HepG2 (cell line): ENCODE measurements at regions not wholly inside any gene's neighbourhood (a gene's known extent, or its start where the extent isn't known, plus 50 kb on each side); places are given as distances from the start of the nearest gene placed in this dataset.

Experiments used
- ATAC-seq: fragments of 200-7000 bp; cut with Tn5 transposase; 3 replicates; pipeline ENCODE4 v1.9.1; 2020; ENCODE audit warnings: mild to moderate bottlenecking, moderate library complexity
- BruUV-seq: library from RNA; stranded (reverse); fragments of 400-500 nt; replicated peaks from 2 replicates; lab custom pipeline; 2021; lab: Mats Ljungman, UMichigan
- CTCF ChIA-PET: fragments of 300-600 bp; formaldehyde crosslinking; extraction: SDS; loops from one replicate; lab custom pipeline; 2021; ENCODE audit warnings: low total read pairs, inconsistent platforms, low intra/inter-chr PET ratio; lab: Yijun Ruan, JAX
- POLR2A ChIA-PET: fragments of 350-600 bp; sonication (Branson Sonifier 250); formaldehyde crosslinking; loops from one replicate; lab custom pipeline; 2020; ENCODE audit warnings: antibody characterized with exemption, inconsistent platforms; lab: Yijun Ruan, JAX
- DNase-seq: peaks from one replicate; pipeline ENCODE4 v3.0.0-alpha.2; 2015; ENCODE audit warnings: low spot score
- FAIRE-seq: peaks from 3 replicates; lab custom pipeline; 2011; peaks lifted over from hg19 to GRCh38; lab: Jason Lieb, UNC
- H2AFZ ChIP-seq: one replicate; pipeline ENCODE4 v1.6.1; 2011; ENCODE audit warnings: low read length, inconsistent platforms
- H3K27ac ChIP-seq: fragments of 300-600 bp; 3 replicates; pipeline ENCODE4 v1.8.0; 2011; ENCODE audit warnings: mixed run types, mild to moderate bottlenecking, mixed read lengths, low read length, inconsistent platforms; ENCODE audit not compliant: insufficient read depth; ENCODE audit errors: extremely low read length
- H3K27me3 ChIP-seq, 2 experiments: fragments of 200-600 bp in 1 of 2; 2 replicates in 1 of 2; 3 replicates in 1 of 2; pipeline versions ENCODE4 v1.6.0 to v1.8.0; 2011; ENCODE audit warnings: low read length in 2 of 2, mild to moderate bottlenecking in 2 of 2, moderate library complexity in 2 of 2, inconsistent platforms in 1 of 2; ENCODE audit not compliant: insufficient read depth in 2 of 2, control insufficient read depth in 1 of 2
- H3K36me3 ChIP-seq, 2 experiments: fragments of 200-600 bp in 1 of 2; replicated peaks in 1 of 2; 2 replicates in 1 of 2; 3 replicates in 1 of 2; pipeline versions ENCODE4 v1.5.1 to v1.8.0; 2011; ENCODE audit warnings: low read length in 2 of 2, inconsistent platforms in 1 of 2; ENCODE audit not compliant: insufficient read depth in 2 of 2, control insufficient read depth in 1 of 2
- H3K4me1 ChIP-seq: 2 replicates; pipeline ENCODE4 v1.5.1; 2012; ENCODE audit warnings: low read length, inconsistent platforms; ENCODE audit not compliant: insufficient read depth
- H3K4me2 ChIP-seq: 2 replicates; pipeline ENCODE4 v1.6.0; 2011; ENCODE audit warnings: low read depth, low read length, inconsistent platforms
- H3K4me3 ChIP-seq, 3 experiments: fragments of 200-600 bp in 1 of 3; sonication (generic), shearing (Covaris generic) in 1 of 3; replicated peaks in 1 of 3; 2 replicates each; pipeline ENCODE4 v1.5.1; 2011 to 2016; ENCODE audit warnings: low read length in 3 of 3, inconsistent platforms in 2 of 3, low read depth in 2 of 3, mild to moderate bottlenecking in 2 of 3, control low read depth in 1 of 3, mixed read lengths in 1 of 3; ENCODE audit not compliant: insufficient read depth in 1 of 3
- H3K79me2 ChIP-seq: one replicate; pipeline ENCODE4 v1.6.1; 2011; ENCODE audit warnings: low read length, inconsistent platforms; ENCODE audit not compliant: insufficient read depth
- H3K9ac ChIP-seq: 2 replicates; pipeline ENCODE4 v1.6.0; 2011; ENCODE audit warnings: mild to moderate bottlenecking, low read depth, low read length, inconsistent platforms; ENCODE audit not compliant: insufficient read depth
- H3K9me3 ChIP-seq: 2 replicates; pipeline ENCODE4 v1.5.1; 2012; ENCODE audit warnings: mild to moderate bottlenecking, low read length
- H4K20me1 ChIP-seq: 2 replicates; pipeline ENCODE4 v1.6.0; 2011; ENCODE audit warnings: inconsistent platforms, mild to moderate bottlenecking, low read length, moderate library complexity; ENCODE audit not compliant: insufficient read depth
- ELF4 ChIP-seq: sonication (generic); formaldehyde crosslinking; IDR thresholded peaks from 2 replicates; pipeline ENCODE4 v1.5.0; 2020; ENCODE audit warnings: missing genetic modification reagents, mild to moderate bottlenecking, moderate library complexity, borderline replicate concordance
- IRF2 ChIP-seq: IDR thresholded peaks from 2 replicates; pipeline ENCODE4 v1.6.1; 2018; ENCODE audit warnings: missing genetic modification reagents, missing compliant biosample characterization
- MED1 ChIP-seq: sonication (generic); formaldehyde crosslinking; IDR thresholded peaks from 2 replicates; pipeline ENCODE4 v1.4.0; 2020; ENCODE audit warnings: missing genetic modification reagents
- NFIC ChIP-seq: IDR thresholded peaks from 2 replicates; pipeline ENCODE4 v1.6.1; 2012; ENCODE audit warnings: mild to moderate bottlenecking, low read length, inconsistent platforms
- XBP1 ChIP-seq: sonication (generic); formaldehyde crosslinking; IDR thresholded peaks from 2 replicates; pipeline ENCODE4 v1.5.0; 2020; ENCODE audit warnings: missing genetic modification reagents
- ZNF768 ChIP-seq: sonication (generic); formaldehyde crosslinking; IDR thresholded peaks from 2 replicates; pipeline ENCODE4 v1.4.0; 2020; ENCODE audit warnings: missing genetic modification reagents
- WGBS: methylation state at CpG from one replicate; pipeline ENCODE4 v1.1.6; 2017; ENCODE audit warnings: low lambda C conversion rate; 5-methylcytosine and 5-hydroxymethylcytosine counted together
- in situ Hi-C: cut with HindIII; loops from 2 replicates; pipeline ENCODE4 v1.10.0; 2017; ENCODE audit warnings: low pct_unique_long_range_greater_than_20kb; ENCODE audit not compliant: extremely low pct_ligation_motif_present
- intact Hi-C: fragments of 100-400 bp; cut with micrococcal nuclease; formaldehyde crosslinking; loops from one replicate; pipeline ENCODE4 v1.10.0; 2022; ENCODE audit not compliant: unreplicated experiment
- TF ChIP-seq, protein P1 (sequence below): fragments of 450-650 bp; IDR thresholded peaks from 2 replicates; pipeline ENCODE4 v1.6.1; 2017
- TF ChIP-seq, protein P2 (sequence below): sonication (generic); formaldehyde crosslinking; IDR thresholded peaks from 2 replicates; pipeline ENCODE4 v1.8.0; 2022; ENCODE audit warnings: mild to moderate bottlenecking, missing genetic modification reagents; ENCODE audit not compliant: insufficient replicate concordance
- TF ChIP-seq, protein P3 (sequence below): sonication (generic); formaldehyde crosslinking; IDR thresholded peaks from 2 replicates; pipeline ENCODE4 v1.4.0; 2020; ENCODE audit warnings: mild to moderate bottlenecking, missing genetic modification reagents, borderline replicate concordance
- TF ChIP-seq, protein P4 (sequence below): sonication (generic); formaldehyde crosslinking; IDR thresholded peaks from 2 replicates; pipeline ENCODE4 v1.8.0; 2022; ENCODE audit warnings: missing genetic modification reagents, mild to moderate bottlenecking, inconsistent platforms, borderline replicate concordance

DNA sequence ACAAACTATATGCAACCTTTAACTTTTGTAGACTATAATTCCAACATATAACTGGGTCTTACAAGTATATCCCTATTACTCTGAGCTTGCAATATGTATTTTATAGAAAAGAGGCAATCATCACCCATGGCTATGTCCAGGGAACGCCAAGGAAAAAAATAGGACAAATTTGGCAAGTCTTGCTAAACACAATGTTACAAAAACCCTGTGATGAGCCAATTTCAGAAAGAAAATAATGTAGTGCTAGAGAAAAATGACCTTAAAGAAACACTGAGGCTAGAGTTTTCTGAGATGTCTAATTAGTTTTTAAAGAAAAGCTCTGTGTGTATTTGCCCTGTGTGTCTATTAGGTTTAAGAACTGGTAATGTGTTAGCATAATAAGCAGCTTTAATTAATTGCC, 68.0 kb upstream of the FREM2 start:
- H3K4me1 ChIP-seq: no peaks in the 10 kb centered on the region
- ChIA-PET CTCF (no interaction called here), POLR2A (no interaction called here)
- no peak overlapping the region for H3K4me3 ChIP-seq
- no peaks in the 10 kb centered on the region for H4K20me1 ChIP-seq
- in situ Hi-C loops: no loop called here
- no peak overlapping the region for H3K4me2 ChIP-seq
- no peak overlapping the region for H3K9ac ChIP-seq
- 7% methylated on average over 1 of the region's 1 CpG for WGBS
- FAIRE-seq: no peak
- H3K27ac ChIP-seq: no peak overlapping the region
- DNase-seq: no peak
- H3K36me3 ChIP-seq: no peaks in the 10 kb centered on the region
- TF ChIP-seq ZNF768: no peak
- TF ChIP-seq, protein P1, sequence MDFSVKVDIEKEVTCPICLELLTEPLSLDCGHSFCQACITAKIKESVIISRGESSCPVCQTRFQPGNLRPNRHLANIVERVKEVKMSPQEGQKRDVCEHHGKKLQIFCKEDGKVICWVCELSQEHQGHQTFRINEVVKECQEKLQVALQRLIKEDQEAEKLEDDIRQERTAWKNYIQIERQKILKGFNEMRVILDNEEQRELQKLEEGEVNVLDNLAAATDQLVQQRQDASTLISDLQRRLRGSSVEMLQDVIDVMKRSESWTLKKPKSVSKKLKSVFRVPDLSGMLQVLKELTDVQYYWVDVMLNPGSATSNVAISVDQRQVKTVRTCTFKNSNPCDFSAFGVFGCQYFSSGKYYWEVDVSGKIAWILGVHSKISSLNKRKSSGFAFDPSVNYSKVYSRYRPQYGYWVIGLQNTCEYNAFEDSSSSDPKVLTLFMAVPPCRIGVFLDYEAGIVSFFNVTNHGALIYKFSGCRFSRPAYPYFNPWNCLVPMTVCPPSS: no peak
- no peak for TF ChIP-seq IRF2 (CRISPR knock-in tag)
- TF ChIP-seq, protein P2, sequence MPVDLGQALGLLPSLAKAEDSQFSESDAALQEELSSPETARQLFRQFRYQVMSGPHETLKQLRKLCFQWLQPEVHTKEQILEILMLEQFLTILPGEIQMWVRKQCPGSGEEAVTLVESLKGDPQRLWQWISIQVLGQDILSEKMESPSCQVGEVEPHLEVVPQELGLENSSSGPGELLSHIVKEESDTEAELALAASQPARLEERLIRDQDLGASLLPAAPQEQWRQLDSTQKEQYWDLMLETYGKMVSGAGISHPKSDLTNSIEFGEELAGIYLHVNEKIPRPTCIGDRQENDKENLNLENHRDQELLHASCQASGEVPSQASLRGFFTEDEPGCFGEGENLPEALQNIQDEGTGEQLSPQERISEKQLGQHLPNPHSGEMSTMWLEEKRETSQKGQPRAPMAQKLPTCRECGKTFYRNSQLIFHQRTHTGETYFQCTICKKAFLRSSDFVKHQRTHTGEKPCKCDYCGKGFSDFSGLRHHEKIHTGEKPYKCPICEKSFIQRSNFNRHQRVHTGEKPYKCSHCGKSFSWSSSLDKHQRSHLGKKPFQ (CRISPR knock-in tag): no peak
- no peak for TF ChIP-seq MED1
- no peak for TF ChIP-seq XBP1 (CRISPR knock-in tag)
- TF ChIP-seq, all 625 proteins: peak for 0
- no peaks in the 10 kb centered on the region for H3K79me2 ChIP-seq
- H2AFZ ChIP-seq: no peak overlapping the region
- intact Hi-C loops: no loop called here
- no TSS peak for BruUV-seq
- H3K27me3 ChIP-seq: no peaks in the 10 kb centered on the region
- no peak for ATAC-seq
- no peaks in the 10 kb centered on the region for H3K9me3 ChIP-seq

DNA sequence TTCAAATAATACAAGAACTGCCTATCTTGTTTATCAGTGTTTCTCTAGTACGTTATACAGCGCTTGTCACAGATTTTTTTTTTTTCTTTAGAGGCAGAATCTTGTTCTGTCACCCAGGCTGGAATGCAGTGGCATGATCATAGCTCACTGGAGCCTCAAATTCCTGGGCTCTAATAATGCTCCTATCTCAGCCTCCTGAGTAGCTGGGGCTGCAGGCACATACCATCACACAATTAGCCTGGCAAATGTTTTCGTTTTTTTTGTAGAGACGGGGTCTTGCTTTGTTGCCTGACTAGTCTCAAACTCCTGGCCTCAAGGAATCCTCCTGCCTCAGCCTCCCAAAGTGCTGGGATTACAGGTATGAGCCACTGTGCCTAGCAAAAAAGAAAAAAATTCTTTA, 66.0 kb upstream of the FREM2 start:
- WGBS: 3% methylated on average over 4 of the region's 4 CpGs
- BruUV-seq: no TSS peak
- TF ChIP-seq ELF4 (no peak), NFIC (no peak)
- TF ChIP-seq, protein P3, sequence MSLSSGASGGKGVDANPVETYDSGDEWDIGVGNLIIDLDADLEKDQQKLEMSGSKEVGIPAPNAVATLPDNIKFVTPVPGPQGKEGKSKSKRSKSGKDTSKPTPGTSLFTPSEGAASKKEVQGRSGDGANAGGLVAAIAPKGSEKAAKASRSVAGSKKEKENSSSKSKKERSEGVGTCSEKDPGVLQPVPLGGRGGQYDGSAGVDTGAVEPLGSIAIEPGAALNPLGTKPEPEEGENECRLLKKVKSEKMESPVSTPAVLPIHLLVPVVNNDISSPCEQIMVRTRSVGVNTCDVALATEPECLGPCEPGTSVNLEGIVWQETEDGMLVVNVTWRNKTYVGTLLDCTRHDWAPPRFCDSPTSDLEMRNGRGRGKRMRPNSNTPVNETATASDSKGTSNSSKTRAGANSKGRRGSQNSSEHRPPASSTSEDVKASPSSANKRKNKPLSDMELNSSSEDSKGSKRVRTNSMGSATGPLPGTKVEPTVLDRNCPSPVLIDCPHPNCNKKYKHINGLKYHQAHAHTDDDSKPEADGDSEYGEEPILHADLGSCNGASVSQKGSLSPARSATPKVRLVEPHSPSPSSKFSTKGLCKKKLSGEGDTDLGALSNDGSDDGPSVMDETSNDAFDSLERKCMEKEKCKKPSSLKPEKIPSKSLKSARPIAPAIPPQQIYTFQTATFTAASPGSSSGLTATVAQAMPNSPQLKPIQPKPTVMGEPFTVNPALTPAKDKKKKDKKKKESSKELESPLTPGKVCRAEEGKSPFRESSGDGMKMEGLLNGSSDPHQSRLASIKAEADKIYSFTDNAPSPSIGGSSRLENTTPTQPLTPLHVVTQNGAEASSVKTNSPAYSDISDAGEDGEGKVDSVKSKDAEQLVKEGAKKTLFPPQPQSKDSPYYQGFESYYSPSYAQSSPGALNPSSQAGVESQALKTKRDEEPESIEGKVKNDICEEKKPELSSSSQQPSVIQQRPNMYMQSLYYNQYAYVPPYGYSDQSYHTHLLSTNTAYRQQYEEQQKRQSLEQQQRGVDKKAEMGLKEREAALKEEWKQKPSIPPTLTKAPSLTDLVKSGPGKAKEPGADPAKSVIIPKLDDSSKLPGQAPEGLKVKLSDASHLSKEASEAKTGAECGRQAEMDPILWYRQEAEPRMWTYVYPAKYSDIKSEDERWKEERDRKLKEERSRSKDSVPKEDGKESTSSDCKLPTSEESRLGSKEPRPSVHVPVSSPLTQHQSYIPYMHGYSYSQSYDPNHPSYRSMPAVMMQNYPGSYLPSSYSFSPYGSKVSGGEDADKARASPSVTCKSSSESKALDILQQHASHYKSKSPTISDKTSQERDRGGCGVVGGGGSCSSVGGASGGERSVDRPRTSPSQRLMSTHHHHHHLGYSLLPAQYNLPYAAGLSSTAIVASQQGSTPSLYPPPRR: no peak
- TF ChIP-seq, protein P4, sequence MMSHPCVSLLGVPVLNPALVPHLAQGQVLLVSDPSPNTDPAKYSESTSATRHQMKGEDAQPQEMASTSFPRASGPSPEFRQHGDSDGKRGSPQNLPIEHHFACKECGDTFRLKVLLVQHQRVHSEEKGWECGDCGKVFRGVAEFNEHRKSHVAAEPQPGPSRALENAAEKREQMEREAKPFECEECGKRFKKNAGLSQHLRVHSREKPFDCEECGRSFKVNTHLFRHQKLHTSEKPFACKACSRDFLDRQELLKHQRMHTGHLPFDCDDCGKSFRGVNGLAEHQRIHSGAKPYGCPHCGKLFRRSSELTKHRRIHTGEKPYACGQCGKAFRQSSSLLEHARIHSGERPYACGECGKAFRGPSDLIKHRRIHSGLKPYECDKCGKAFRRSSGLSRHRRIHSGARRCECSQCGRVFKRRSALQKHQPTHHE: no peak

More for the DNA sequence above, 66.0 kb upstream of the FREM2 start:
- Histone ChIP-seq H3K79me2 (no peaks in the 10 kb centered on the region), H3K4me1 (no peaks in the 10 kb centered on the region), H3K27ac (no peak overlapping the region), H3K4me3 (no peak overlapping the region), H3K9me3 (no peaks in the 10 kb centered on the region), H2AFZ (no peak overlapping the region), H3K27me3 (no peaks in the 10 kb centered on the region), H3K9ac (no peak overlapping the region), H4K20me1 (no peaks in the 10 kb centered on the region), H3K36me3 (no peaks in the 10 kb centered on the region), H3K4me2 (no peak overlapping the region)
- CTCF ChIA-PET: no interaction called here
- intact Hi-C loops (no loop called here), in situ Hi-C loops (no loop called here)
- DNase-seq (no peak), ATAC-seq (no peak), FAIRE-seq (no peak)
- POLR2A ChIA-PET: no interaction called here
